Parathyroid adenoma (tissue), 2 donors: ENCODE measurements at regions not wholly inside any gene's neighbourhood (a gene's known extent, or its start where the extent isn't known, plus 50 kb on each side); places are given as distances from the start of the nearest gene placed in this dataset.

Experiments
- H2AFZ ChIP-seq: fragments of 300-600 bp; sonication (generic); one replicate; pipeline ENCODE4 v1.7.0; 2017; ENCODE audit warnings: antibody characterized with exemption, mild to moderate bottlenecking
- H3K27ac ChIP-seq: fragments of 300-600 bp; sonication (generic); one replicate; pipeline ENCODE4 v1.7.0; 2017
- H3K27me3 ChIP-seq: fragments of 300-600 bp; sonication (generic); one replicate; pipeline ENCODE4 v1.7.0; 2017; ENCODE audit warnings: low read length; ENCODE audit not compliant: control insufficient read depth, insufficient read depth
- H3K36me3 ChIP-seq: fragments of 300-600 bp; sonication (generic); one replicate; pipeline ENCODE4 v1.7.0; 2017; ENCODE audit warnings: low read length; ENCODE audit not compliant: control insufficient read depth, insufficient read depth
- H3K4me1 ChIP-seq: fragments of 300-600 bp; sonication (generic); one replicate; pipeline ENCODE4 v1.7.0; 2017; ENCODE audit warnings: control low read depth
- H3K4me2 ChIP-seq: fragments of 300-600 bp; sonication (generic); one replicate; pipeline ENCODE4 v1.7.0; 2017; ENCODE audit warnings: low read length
- H3K4me3 ChIP-seq: fragments of 300-600 bp; sonication (generic); one replicate; pipeline ENCODE4 v1.7.0; 2017; ENCODE audit warnings: low read depth, low read length
- H3K79me2 ChIP-seq: fragments of 300-600 bp; sonication (generic); one replicate; pipeline ENCODE4 v1.7.0; 2017; ENCODE audit warnings: control low read depth
- H3K9ac ChIP-seq: fragments of 300-600 bp; sonication (generic); one replicate; pipeline ENCODE4 v1.7.0; 2017; ENCODE audit warnings: mild to moderate bottlenecking
- H3K9me3 ChIP-seq: fragments of 300-600 bp; sonication (generic); one replicate; pipeline ENCODE4 v1.7.0; 2017; ENCODE audit warnings: low read length; ENCODE audit not compliant: control insufficient read depth
- TF ChIP-seq, protein P1 (sequence below): fragments of 300-600 bp; sonication (generic); IDR thresholded peaks from one replicate; pipeline ENCODE4 v1.7.0; 2017; ENCODE audit warnings: antibody characterized with exemption, mild to moderate bottlenecking
- donor health status: primary hyperparathyroidism.

DNA sequence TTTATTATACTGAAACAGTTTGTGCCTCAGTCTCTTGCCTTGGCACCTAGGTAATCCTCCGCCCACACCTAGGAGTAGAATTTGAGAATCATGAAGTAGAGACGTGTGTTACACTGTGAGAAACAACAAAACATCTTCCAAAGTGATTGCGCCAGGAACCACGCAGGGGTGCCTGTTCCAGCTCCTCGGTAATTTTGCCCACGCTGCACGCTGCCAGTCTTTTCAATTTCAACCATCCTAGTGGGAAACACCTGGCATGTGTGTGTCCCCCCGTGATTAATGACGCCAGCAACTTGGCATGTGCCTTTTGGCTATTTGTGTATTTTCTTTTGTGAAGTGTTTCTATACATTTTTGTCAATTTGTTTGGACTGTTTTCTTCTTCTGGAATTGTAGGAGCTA, 919.1 kb downstream of the BRD1 start:
- Histone ChIP-seq H3K36me3 (no peaks in the 10 kb centered on the region), H3K79me2 (no peaks in the 10 kb centered on the region), H3K4me3 (no peak overlapping the region), H2AFZ (no peak overlapping the region), H3K4me1 (no peaks in the 10 kb centered on the region), H3K9ac (no peak overlapping the region), H3K4me2 (no peak overlapping the region), H3K9me3 (no peaks in the 10 kb centered on the region), H3K27me3 (no peaks in the 10 kb centered on the region), H3K27ac (no peak overlapping the region)
- TF ChIP-seq, protein P1, sequence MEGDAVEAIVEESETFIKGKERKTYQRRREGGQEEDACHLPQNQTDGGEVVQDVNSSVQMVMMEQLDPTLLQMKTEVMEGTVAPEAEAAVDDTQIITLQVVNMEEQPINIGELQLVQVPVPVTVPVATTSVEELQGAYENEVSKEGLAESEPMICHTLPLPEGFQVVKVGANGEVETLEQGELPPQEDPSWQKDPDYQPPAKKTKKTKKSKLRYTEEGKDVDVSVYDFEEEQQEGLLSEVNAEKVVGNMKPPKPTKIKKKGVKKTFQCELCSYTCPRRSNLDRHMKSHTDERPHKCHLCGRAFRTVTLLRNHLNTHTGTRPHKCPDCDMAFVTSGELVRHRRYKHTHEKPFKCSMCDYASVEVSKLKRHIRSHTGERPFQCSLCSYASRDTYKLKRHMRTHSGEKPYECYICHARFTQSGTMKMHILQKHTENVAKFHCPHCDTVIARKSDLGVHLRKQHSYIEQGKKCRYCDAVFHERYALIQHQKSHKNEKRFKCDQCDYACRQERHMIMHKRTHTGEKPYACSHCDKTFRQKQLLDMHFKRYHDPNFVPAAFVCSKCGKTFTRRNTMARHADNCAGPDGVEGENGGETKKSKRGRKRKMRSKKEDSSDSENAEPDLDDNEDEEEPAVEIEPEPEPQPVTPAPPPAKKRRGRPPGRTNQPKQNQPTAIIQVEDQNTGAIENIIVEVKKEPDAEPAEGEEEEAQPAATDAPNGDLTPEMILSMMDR: no peak

DNA sequence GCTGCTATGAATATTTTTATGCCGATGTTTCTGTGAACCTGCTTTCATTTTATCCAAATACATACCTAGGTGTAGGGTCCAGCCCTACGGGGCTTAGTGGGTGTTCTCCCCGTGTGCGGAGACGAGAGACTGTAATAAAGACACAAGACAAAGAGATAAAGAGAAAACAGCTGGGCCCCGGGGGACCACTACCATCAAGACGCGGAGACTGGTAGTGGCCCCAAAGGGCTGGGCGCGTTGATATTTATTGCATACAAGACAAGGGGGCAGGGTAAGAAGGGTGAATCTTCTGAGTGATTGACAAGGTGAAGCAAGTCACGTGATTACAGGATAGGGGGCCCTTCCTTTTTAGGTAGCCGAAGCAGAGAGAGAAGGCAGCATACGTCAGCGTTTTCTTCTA, 920.1 kb downstream of the BRD1 start:
- TF ChIP-seq, protein P1: no peak
- no peaks in the 10 kb centered on the region for H3K27me3 ChIP-seq

DNA sequence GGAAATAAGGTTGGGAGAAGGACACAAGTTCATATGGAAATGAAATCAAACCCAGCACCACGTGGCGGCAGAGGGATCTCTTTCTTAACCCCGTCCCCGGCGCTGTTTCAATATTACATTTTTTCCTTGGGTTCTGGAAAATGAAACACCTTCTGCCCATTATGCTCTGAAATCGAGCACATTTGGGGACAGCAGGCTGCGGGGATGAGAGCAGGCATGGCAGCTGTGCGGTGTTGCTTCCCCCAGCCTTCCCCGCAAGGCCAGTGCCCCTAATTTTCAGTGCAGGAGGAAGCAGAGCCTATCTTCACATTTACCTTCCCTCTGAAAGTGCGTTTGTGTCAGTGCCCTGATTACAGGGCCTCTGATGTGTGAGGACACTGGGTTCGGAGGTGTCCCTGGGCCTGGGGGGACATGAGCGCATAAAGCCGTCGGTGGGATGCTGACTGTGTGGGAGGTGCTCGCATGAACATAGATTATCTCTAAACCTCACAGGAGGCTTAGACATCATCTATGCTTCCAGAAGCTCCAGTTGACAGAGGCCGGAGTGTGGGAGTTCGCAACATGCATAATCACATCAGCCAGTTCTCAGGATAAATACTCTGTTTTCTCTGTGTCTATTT, 921.3 kb downstream of the BRD1 start:
- Histone ChIP-seq H3K4me2 (no peak overlapping the region), H3K27ac (no peak overlapping the region), H3K4me1 (no peaks in the 10 kb centered on the region), H3K4me3 (no peak overlapping the region), H3K9ac (no peak overlapping the region), H3K9me3 (no peaks in the 10 kb centered on the region), H3K27me3 (no peaks in the 10 kb centered on the region), H3K79me2 (no peaks in the 10 kb centered on the region), H3K36me3 (no peaks in the 10 kb centered on the region), H2AFZ (no peak overlapping the region)
- TF ChIP-seq, protein P1: no peak

More for the DNA sequence above, 920.1 kb downstream of the BRD1 start:
- H3K9me3 ChIP-seq: no peaks in the 10 kb centered on the region
- H3K27ac ChIP-seq: no peak overlapping the region
- H3K4me1 ChIP-seq: no peaks in the 10 kb centered on the region
- H3K4me2 ChIP-seq: no peak overlapping the region
- no peak overlapping the region for H3K4me3 ChIP-seq
- H3K9ac ChIP-seq: no peak overlapping the region
- no peak overlapping the region for H2AFZ ChIP-seq
- H3K36me3 ChIP-seq: no peaks in the 10 kb centered on the region
- no peaks in the 10 kb centered on the region for H3K79me2 ChIP-seq

DNA sequence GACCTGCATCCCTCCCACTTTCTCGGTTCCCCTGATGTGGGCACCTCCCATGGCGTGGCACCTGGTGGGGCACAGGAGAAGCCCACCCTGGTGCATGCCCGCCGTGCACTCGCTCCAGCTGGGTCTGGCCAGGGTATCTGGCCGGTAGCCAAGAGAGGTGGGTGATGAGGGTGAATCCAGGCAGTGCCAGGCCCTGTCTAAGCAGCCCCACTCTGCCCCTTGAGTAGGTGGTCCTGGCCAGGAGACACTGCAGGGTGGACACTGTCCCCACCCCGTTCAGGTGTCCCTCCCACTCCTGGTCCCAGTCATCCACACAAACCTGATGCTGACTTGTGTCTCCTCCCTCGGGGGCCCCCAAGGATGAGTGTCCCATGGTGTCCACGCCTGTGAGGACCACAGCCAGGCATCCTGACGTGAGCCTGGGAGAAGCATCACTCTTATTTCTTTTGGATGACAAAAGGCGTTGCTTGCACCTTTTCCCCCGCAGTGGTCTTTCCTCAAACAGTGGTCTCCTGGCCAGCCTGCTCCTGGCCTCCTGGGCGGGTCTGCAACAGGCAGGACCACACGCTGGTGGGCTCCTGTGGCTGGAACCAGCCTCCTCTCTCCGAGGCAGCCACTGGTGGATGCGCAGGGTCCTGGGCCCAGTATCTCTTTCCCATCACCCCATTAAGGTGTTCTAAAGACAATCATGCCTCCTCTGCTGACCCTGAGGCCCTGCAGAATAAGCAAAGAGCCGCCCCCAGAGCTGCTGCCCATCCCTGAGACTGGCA, 922.3 kb downstream of the BRD1 start:
- Histone ChIP-seq H3K9me3 (no peaks in the 10 kb centered on the region), H2AFZ (no peak overlapping the region), H3K4me1 (no peaks in the 10 kb centered on the region), H3K9ac (no peak overlapping the region), H3K27ac (no peak overlapping the region), H3K4me2 (no peak overlapping the region), H3K79me2 (no peaks in the 10 kb centered on the region), H3K4me3 (no peak overlapping the region), H3K36me3 (no peaks in the 10 kb centered on the region), H3K27me3 (no peaks in the 10 kb centered on the region)
- TF ChIP-seq, protein P1: no peak
